ENCODE measurements at regions not wholly inside any gene's neighbourhood (a gene's known extent, or its start where the extent isn't known, plus 50 kb on each side); places are given as distances from the start of the nearest gene placed in this dataset.

DNA sequence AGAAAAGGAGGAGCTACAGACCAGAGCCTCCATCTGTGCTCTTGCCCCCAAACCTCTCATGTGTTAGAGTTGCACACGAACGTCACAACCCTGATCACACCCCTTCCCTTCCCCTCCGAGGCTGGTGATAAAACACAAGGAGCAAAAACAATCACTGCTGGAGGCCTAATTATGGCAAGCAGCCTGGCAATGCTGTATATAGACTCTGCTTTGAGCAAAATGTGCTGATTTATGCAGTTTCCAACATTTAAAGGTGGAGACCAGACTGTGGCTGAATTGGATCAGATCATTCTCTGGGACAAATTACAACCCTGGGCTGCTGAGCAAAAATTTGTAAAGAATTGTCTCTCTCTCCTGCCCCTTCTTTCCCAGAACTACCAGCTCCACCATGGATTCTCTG lies 64.6 kb upstream of the SRSF6 start:
- TF ChIP-seq REST (IDR thresholded peaks at IDR 0.05; ENCODE audit: insufficient read depth in 1 of 2, low read depth in 2 of 2, low read length in 2 of 2) (no peak), POLR2AphosphoS5 (IDR thresholded peaks at IDR 0.05; ENCODE audit: low read depth, low read length) (no peak), SIN3A (IDR thresholded peaks at IDR 0.05; ENCODE audit: borderline replicate concordance, insufficient read depth, low read length) (no peak)

All from PFSK-1 (cell line).